T-cell (primary cell): ENCODE measurements at regions not wholly inside any gene's neighbourhood (a gene's known extent, or its start where the extent isn't known, plus 50 kb on each side); places are given as distances from the start of the nearest gene placed in this dataset.

Experiments
- ATAC-seq, 4 experiments: fragments of 200-7000 bp in 3 of 4; fragments of 150-1000 bp in 1 of 4; cut with Tn5 transposase; replicated peaks in 1 of 4; 1 replicate in 3 of 4; 2 replicates in 1 of 4; pipeline ENCODE4 v1.10.0; 2021; ENCODE audit warnings: moderate library complexity in 3 of 4, mild to moderate bottlenecking in 2 of 4, moderate number of reproducible peaks in 1 of 4
- CTCF ChIA-PET, 2 donors: fragments of 300-600 bp; sonication (Branson Sonifier 250); formaldehyde crosslinking; loops; one replicate each; lab custom pipeline; 2022; ENCODE audit warnings: antibody characterized with exemption in 2 of 2; lab: Charles Lee
- POLR2A ChIA-PET, 2 donors: fragments of 300-600 bp; sonication (Branson Sonifier 250); formaldehyde crosslinking; loops; one replicate each; lab custom pipeline; 2022; ENCODE audit warnings: antibody characterized with exemption in 2 of 2; lab: Charles Lee
- DNase-seq, 35 experiments: peaks; one replicate each; pipeline versions ENCODE4 v3.0.0 to v3.0.0-alpha.2; 2013 to 2023
- H3K27ac ChIP-seq: one replicate; pipeline ENCODE4 v1.5.1; 2013; ENCODE audit warnings: low read length
- H3K27me3 ChIP-seq, 2 experiments: replicated peaks in 1 of 2; 1 replicate in 1 of 2; 2 replicates in 1 of 2; pipeline versions ENCODE4 v1.6.1 to v1.7.0; 2013; ENCODE audit warnings: low read length in 1 of 2, mixed read lengths in 1 of 2; ENCODE audit not compliant: control insufficient read depth in 2 of 2, insufficient read depth in 2 of 2; ENCODE audit errors: extremely low read depth in 1 of 2
- H3K36me3 ChIP-seq, 2 donors: 1 replicate in 1 of 2; 2 replicates in 1 of 2; pipeline versions ENCODE4 v1.6.1 to v1.7.0; 2013; ENCODE audit warnings: low read length in 1 of 2; ENCODE audit not compliant: control insufficient read depth in 2 of 2, insufficient read depth in 1 of 2; ENCODE audit errors: extremely low read depth in 1 of 2
- H3K4me1 ChIP-seq, 2 experiments: 1 replicate in 1 of 2; 2 replicates in 1 of 2; pipeline versions ENCODE4 v1.6.1 to v1.7.0; 2013; ENCODE audit warnings: low read length in 2 of 2, mixed read lengths in 1 of 2; ENCODE audit not compliant: insufficient read depth in 2 of 2, control insufficient read depth in 1 of 2; ENCODE audit errors: extremely low read depth in 1 of 2
- H3K4me3 ChIP-seq, 2 donors: 1 replicate in 1 of 2; 2 replicates in 1 of 2; pipeline versions ENCODE4 v1.5.1 to v1.7.0; 2013; ENCODE audit warnings: mild to moderate bottlenecking in 2 of 2, low read length in 1 of 2, moderate library complexity in 1 of 2; ENCODE audit not compliant: control insufficient read depth in 1 of 2; ENCODE audit errors: extremely low read depth in 1 of 2
- H3K9me3 ChIP-seq: 2 replicates; pipeline ENCODE4 v1.7.0; 2013
- H3K27ac Mint-ChIP-seq, 2 donors: one replicate each; pipeline ENCODE4 v1.8.0; 2020 to 2021; ENCODE audit warnings: mild to moderate bottlenecking in 2 of 2, mixed read lengths in 2 of 2
- H3K27me3 Mint-ChIP-seq, 2 donors: one replicate each; pipeline ENCODE4 v1.8.0; 2021 to 2022; ENCODE audit warnings: mixed read lengths in 2 of 2
- H3K36me3 Mint-ChIP-seq: one replicate; pipeline ENCODE4 v1.8.0; 2021; ENCODE audit warnings: mixed read lengths
- H3K4me1 Mint-ChIP-seq, 3 donors: one replicate each; pipeline ENCODE4 v1.8.0; 2020 to 2022; ENCODE audit warnings: mixed read lengths in 3 of 3, mild to moderate bottlenecking in 1 of 3
- H3K4me3 Mint-ChIP-seq, 3 donors: one replicate each; pipeline ENCODE4 v1.8.0; 2020 to 2022; ENCODE audit warnings: mild to moderate bottlenecking in 3 of 3, mixed read lengths in 3 of 3, moderate library complexity in 3 of 3
- H3K9me3 Mint-ChIP-seq, 3 donors: one replicate each; pipeline ENCODE4 v1.8.0; 2020 to 2022; ENCODE audit warnings: mixed read lengths in 3 of 3
- WGBS: methylation state at CpG from one replicate; pipeline ENCODE4 v1.1.5; 2013; ENCODE audit warnings: missing lambda C conversion rate; ENCODE audit not compliant: insufficient coverage; 5-methylcytosine and 5-hydroxymethylcytosine counted together

DNA sequence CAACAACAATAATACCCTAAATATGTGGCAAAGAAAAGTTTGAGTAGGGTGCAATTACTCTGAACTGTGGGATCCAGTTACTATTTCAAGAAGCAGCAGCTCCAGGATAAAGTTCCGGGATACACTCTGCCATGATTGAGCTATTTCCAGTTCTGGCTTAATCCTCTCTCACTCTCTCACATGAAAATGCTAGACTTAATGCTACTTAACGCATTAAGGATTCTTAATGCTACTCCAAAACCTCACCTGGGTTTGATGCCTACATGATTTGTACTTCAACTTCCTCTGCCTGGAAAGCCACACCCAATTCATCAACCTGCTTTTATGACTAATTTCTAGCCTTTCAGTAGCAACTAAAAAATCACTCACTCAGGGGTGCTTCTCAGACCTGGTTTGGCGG is 151.1 kb upstream of the HNMT start:
- Histone ChIP-seq H3K9me3 (no peaks in the 10 kb centered on the region), H3K4me3 (no peak overlapping the region), H3K36me3 (no peaks in the 10 kb centered on the region), H3K27ac (no peak overlapping the region), H3K27me3 (no peaks in the 10 kb centered on the region), H3K4me1 (no peaks in the 10 kb centered on the region)
- no peak for DNase-seq
- H3K36me3 Mint-ChIP-seq: no peaks in the 10 kb centered on the region
- H3K27me3 Mint-ChIP-seq: no peaks in the 10 kb centered on the region
- ATAC-seq: no peak
- no peak overlapping the region for H3K27ac Mint-ChIP-seq
- H3K4me3 Mint-ChIP-seq: no peak overlapping the region
- CTCF ChIA-PET: no interaction called here
- POLR2A ChIA-PET: no interaction called here
- H3K9me3 Mint-ChIP-seq: peaks cover 0 to 2% (median 0%) of the 10 kb centered on the region in 3 donors
- WGBS: 78% methylated on average over 2 of the region's 3 CpGs
- no peaks in the 10 kb centered on the region for H3K4me1 Mint-ChIP-seq

GRCh38 chr2:137817058-137817457 is 147.2 kb upstream of the HNMT start:
- WGBS: no CpG with 5 or more reads among the region's 3 CpGs
- Mint-ChIP-seq H3K9me3 (peaks cover 0 to under 1% (median 0%) of the 10 kb centered on the region in 3 donors), H3K27me3 (peaks cover 0 to 9% of the 10 kb centered on the region in 2 donors), H3K27ac (no peak overlapping the region), H3K4me3 (no peak overlapping the region), H3K4me1 (peaks cover 0 to 2% (median 0%) of the 10 kb centered on the region in 3 donors), H3K36me3 (no peaks in the 10 kb centered on the region)
- no peak overlapping the region for H3K4me3 ChIP-seq
- H3K4me1 ChIP-seq: no peaks in the 10 kb centered on the region
- no peaks in the 10 kb centered on the region for H3K27me3 ChIP-seq
- H3K27ac ChIP-seq: no peak overlapping the region
- ATAC-seq: no peak
- H3K36me3 ChIP-seq: no peaks in the 10 kb centered on the region
- H3K9me3 ChIP-seq: no peaks in the 10 kb centered on the region
- ChIA-PET CTCF (no interaction called here), POLR2A (no interaction called here)
- DNase-seq: no peak

DNA sequence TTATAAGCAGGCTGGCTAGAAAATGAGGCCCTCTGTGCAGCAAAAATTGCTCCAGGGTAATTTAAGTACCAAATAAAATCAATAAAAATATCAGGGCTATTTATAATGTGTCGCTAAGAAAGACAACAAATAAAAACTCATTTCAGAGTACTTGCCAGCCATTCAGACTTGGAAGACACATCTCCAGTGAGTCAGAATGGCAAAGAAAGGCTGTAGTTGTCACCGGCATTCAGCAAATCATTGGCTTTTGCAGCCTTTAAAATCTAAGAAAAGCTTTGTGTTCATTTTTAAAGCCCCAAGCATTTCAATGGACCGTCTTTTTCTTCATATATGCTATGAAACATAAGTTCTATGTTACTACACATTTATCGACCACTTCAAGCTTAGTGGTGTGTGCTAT is 141.1 kb upstream of the HNMT start:
- ATAC-seq (no peak), DNase-seq (no peak)
- no peaks in the 10 kb centered on the region for H3K4me1 ChIP-seq
- no peak overlapping the region for H3K27ac ChIP-seq
- peaks cover 11 to 25% of the 10 kb centered on the region in 2 donors for H3K27me3 Mint-ChIP-seq
- no peak overlapping the region for H3K27ac Mint-ChIP-seq
- ChIA-PET POLR2A (no interaction called here), CTCF (interaction anchor here in 1 of 2 donors (1.0 to 1.5 kb wide), 2 partner anchors 9 to 24 kb away, joined by 3 read pairs; no protein-coding TSS in a partner anchor)
- H3K9me3 ChIP-seq: no peaks in the 10 kb centered on the region
- peaks cover 0 to 6% (median 0%) of the 10 kb centered on the region in 3 donors for H3K9me3 Mint-ChIP-seq
- no peak overlapping the region for H3K4me3 Mint-ChIP-seq
- peaks cover 0 to 2% (median 0%) of the 10 kb centered on the region in 3 donors for H3K4me1 Mint-ChIP-seq
- no peaks in the 10 kb centered on the region for H3K27me3 ChIP-seq
- H3K36me3 ChIP-seq: no peaks in the 10 kb centered on the region
- 100% methylated on average over 1 of the region's 4 CpGs for WGBS
- no peaks in the 10 kb centered on the region for H3K36me3 Mint-ChIP-seq
- H3K4me3 ChIP-seq: no peak overlapping the region

GRCh38 chr2:137824501-137824900 is 139.8 kb upstream of the HNMT start:
- no peaks in the 10 kb centered on the region for H3K9me3 ChIP-seq
- H3K36me3 ChIP-seq: no peaks in the 10 kb centered on the region
- H3K4me1 ChIP-seq: no peaks in the 10 kb centered on the region
- H3K4me1 Mint-ChIP-seq: no peaks in the 10 kb centered on the region
- no peak overlapping the region for H3K4me3 ChIP-seq
- DNase-seq (no peak), ATAC-seq (no peak)
- H3K36me3 Mint-ChIP-seq: no peaks in the 10 kb centered on the region
- peaks cover 11 to 25% of the 10 kb centered on the region in 2 donors for H3K27me3 Mint-ChIP-seq
- peaks cover 0 to 6% (median 0%) of the 10 kb centered on the region in 3 donors for H3K9me3 Mint-ChIP-seq
- 56% methylated on average over 1 of the region's 1 CpG for WGBS
- ChIA-PET CTCF (interaction anchor here in 1 of 2 donors (1.3 kb wide), 1 partner anchor 13 kb away, joined by 4 read pairs; no protein-coding TSS in a partner anchor), POLR2A (no interaction called here)
- no peaks in the 10 kb centered on the region for H3K27me3 ChIP-seq
- no peak overlapping the region for H3K27ac Mint-ChIP-seq
- H3K4me3 Mint-ChIP-seq: no peak overlapping the region
- H3K27ac ChIP-seq: no peak overlapping the region

GRCh38 chr2:137826373-137827372 is 137.6 kb upstream of the HNMT start:
- Histone ChIP-seq H3K27me3 (no peaks in the 10 kb centered on the region), H3K4me1 (no peaks in the 10 kb centered on the region), H3K36me3 (no peaks in the 10 kb centered on the region), H3K9me3 (no peaks in the 10 kb centered on the region), H3K27ac (no peak overlapping the region), H3K4me3 (no peak overlapping the region)
- WGBS: 100% methylated on average over 2 of the region's 5 CpGs
- ATAC-seq: no peak
- Mint-ChIP-seq H3K27ac (no peak overlapping the region), H3K4me3 (no peak overlapping the region), H3K4me1 (no peaks in the 10 kb centered on the region), H3K9me3 (peaks cover 0 to 6% (median 0%) of the 10 kb centered on the region in 3 donors), H3K36me3 (no peaks in the 10 kb centered on the region), H3K27me3 (peaks cover 11 to 27% of the 10 kb centered on the region in 2 donors)
- CTCF ChIA-PET: interaction anchor here (1.2 to 1.5 kb wide), 2 partner anchors 9 to 11 kb away, joined by 5 to 8 read pairs; no protein-coding TSS in a partner anchor
- DNase-seq: no peak
- POLR2A ChIA-PET: no interaction called here

- Mint-ChIP-seq H3K36me3 (no peaks in the 10 kb centered on the region), H3K4me3 (no peak overlapping the region), H3K27ac (no peak overlapping the region), H3K4me1 (no peaks in the 10 kb centered on the region), H3K27me3 (peaks cover 7 to 22% of the 10 kb centered on the region in 2 donors), H3K9me3 (no peaks in the 10 kb centered on the region)
- 100% methylated on average over 1 of the region's 3 CpGs for WGBS
- ChIA-PET POLR2A (no interaction called here), CTCF (interaction anchor here in 1 of 2 donors (0.6 to 1.3 kb wide), 2 partner anchors 10 to 20 kb away, joined by 5 read pairs; no protein-coding TSS in a partner anchor)
- no peak for DNase-seq
- Histone ChIP-seq H3K36me3 (no peaks in the 10 kb centered on the region), H3K4me1 (no peaks in the 10 kb centered on the region), H3K27me3 (no peaks in the 10 kb centered on the region), H3K27ac (no peak overlapping the region), H3K4me3 (no peak overlapping the region), H3K9me3 (no peaks in the 10 kb centered on the region)
- no peak for ATAC-seq
These were observed 135.6 kb upstream of the HNMT start for GRCh38 chr2:137828624-137829023.
